H1 (cell line): ENCODE measurements at regions not wholly inside any gene's neighbourhood (a gene's known extent, or its start where the extent isn't known, plus 50 kb on each side); places are given as distances from the start of the nearest gene placed in this dataset.
A peak's percentile ranks its signal among the peaks of the same experiment; 100 is the strongest.

Source experiments
- CTCF ChIA-PET: fragments of 300-600 bp; sonication (Branson Sonifier 250); formaldehyde crosslinking; loops from one replicate; lab custom pipeline; 2021; ENCODE audit not compliant: partially characterized antibody; lab: Charles Lee
- POLR2A ChIA-PET: fragments of 300-600 bp; sonication (Branson Sonifier 250); formaldehyde crosslinking; loops from one replicate; lab custom pipeline; 2021; ENCODE audit warnings: inconsistent platforms; ENCODE audit not compliant: partially characterized antibody; lab: Charles Lee
- DNase-seq, 2 experiments: peaks; one replicate each; pipeline versions ENCODE4 v3.0.0 to v3.0.0-alpha.2; 2010 to 2022; ENCODE audit warnings: low spot score in 2 of 2, low read depth in 1 of 2, mixed read lengths in 1 of 2
- FAIRE-seq: peaks from 2 replicates; lab custom pipeline; 2011; peaks lifted over from hg19 to GRCh38; lab: Jason Lieb, UNC
- H2AFZ ChIP-seq: 2 replicates; pipeline ENCODE4 v1.8.1; 2012; ENCODE audit warnings: low read length, inconsistent platforms
- H2AK5ac ChIP-seq: 2 replicates; pipeline ENCODE4 v1.6.1; 2013; ENCODE audit warnings: low read depth, low read length
- H2BK120ac ChIP-seq: replicated peaks from 2 replicates; pipeline ENCODE3; 2013; ENCODE audit warnings: low read depth, low read length, inconsistent platforms
- H2BK12ac ChIP-seq: 2 replicates; pipeline ENCODE4 v1.6.1; 2013; ENCODE audit warnings: low read depth, low read length
- H2BK15ac ChIP-seq: 2 replicates; pipeline ENCODE4 v1.6.1; 2013; ENCODE audit warnings: low read length
- H2BK20ac ChIP-seq: 2 replicates; pipeline ENCODE4 v1.6.1; 2013; ENCODE audit warnings: low read length
- H2BK5ac ChIP-seq: 2 replicates; pipeline ENCODE4 v1.6.1; 2013; ENCODE audit warnings: low read depth, low read length
- H3K14ac ChIP-seq: 2 replicates; pipeline ENCODE4 v1.6.1; 2013; ENCODE audit warnings: inconsistent platforms; ENCODE audit not compliant: insufficient read length
- H3K18ac ChIP-seq: 2 replicates; pipeline ENCODE4 v1.6.1; 2013; ENCODE audit warnings: low read length; ENCODE audit errors: extremely low read depth
- H3K23ac ChIP-seq: 2 replicates; pipeline ENCODE4 v1.6.1; 2013; ENCODE audit warnings: inconsistent platforms; ENCODE audit not compliant: insufficient read length
- H3K23me2 ChIP-seq: 2 replicates; pipeline ENCODE4 v1.6.1; 2013; ENCODE audit warnings: low read depth, low read length
- H3K27ac ChIP-seq: 2 replicates; pipeline ENCODE4 v1.6.1; 2011; ENCODE audit warnings: low read depth, low read length, inconsistent platforms
- H3K27me3 ChIP-seq, 4 experiments: replicated peaks in 1 of 4; 1 replicate in 1 of 4; 2 replicates in 3 of 4; pipeline versions ENCODE4 v1.6.1 to v1.8.1; 2011 to 2013; ENCODE audit warnings: low read length in 3 of 4, mild to moderate bottlenecking in 3 of 4, inconsistent platforms in 2 of 4, mixed read lengths in 2 of 4, moderate library complexity in 1 of 4; ENCODE audit not compliant: control insufficient read depth in 3 of 4, insufficient read depth in 3 of 4; ENCODE audit errors: extremely low read depth in 1 of 4
- H3K36me3 ChIP-seq, 4 experiments: 2 replicates each; pipeline versions ENCODE4 v1.6.1 to v1.8.1; 2011 to 2013; ENCODE audit warnings: mild to moderate bottlenecking in 4 of 4, low read length in 3 of 4, moderate library complexity in 2 of 4, control low read depth in 1 of 4, inconsistent platforms in 1 of 4; ENCODE audit not compliant: insufficient read depth in 4 of 4, control insufficient read depth in 2 of 4
- H3K4ac ChIP-seq: replicated peaks from 2 replicates; pipeline ENCODE3; 2013; ENCODE audit warnings: low read length, low read depth, mixed read lengths, inconsistent platforms; ENCODE audit not compliant: insufficient read length
- H3K4me1 ChIP-seq, 4 experiments: replicated peaks in 1 of 4; 1 replicate in 1 of 4; 2 replicates in 3 of 4; pipeline versions ENCODE4 v1.6.1 to v1.8.1; 2011 to 2013; ENCODE audit warnings: low read length in 3 of 4, inconsistent platforms in 2 of 4, mixed read lengths in 1 of 4; ENCODE audit not compliant: insufficient read depth in 4 of 4, control insufficient read depth in 3 of 4
- H3K4me2 ChIP-seq, 2 experiments: 2 replicates each; pipeline versions ENCODE4 v1.6.1 to v1.8.1; 2011 to 2013; ENCODE audit warnings: low read depth in 2 of 2, low read length in 2 of 2, control low read depth in 1 of 2, inconsistent platforms in 1 of 2, mild to moderate bottlenecking in 1 of 2; ENCODE audit not compliant: insufficient read depth in 1 of 2
- H3K4me3 ChIP-seq, 4 experiments: fragments of 200-600, 300-600 bp in 1 of 4; sonication (generic), shearing (Covaris generic), sonication (Bioruptor Twin) in 1 of 4; 2 replicates each; pipeline versions ENCODE4 v1.5.1 to v1.8.1; 2011 to 2016; ENCODE audit warnings: low read length in 4 of 4, low read depth in 3 of 4, control low read depth in 2 of 4, inconsistent platforms in 2 of 4, mild to moderate bottlenecking in 2 of 4, mixed read lengths in 1 of 4, moderate library complexity in 1 of 4; ENCODE audit not compliant: insufficient read depth in 2 of 4; ENCODE audit errors: extremely low read depth in 1 of 4
- H3K56ac ChIP-seq: replicated peaks from 2 replicates; pipeline ENCODE3; 2013; ENCODE audit warnings: low read depth, mild to moderate bottlenecking, mixed read lengths, low read length, inconsistent platforms; ENCODE audit not compliant: insufficient read length
- H3K79me1 ChIP-seq: 2 replicates; pipeline ENCODE4 v1.6.1; 2013; ENCODE audit warnings: low read depth, low read length, control low read depth
- H3K79me2 ChIP-seq, 2 experiments: 2 replicates each; pipeline versions ENCODE4 v1.6.1 to v1.8.1; 2012 to 2013; ENCODE audit warnings: low read length in 2 of 2, mild to moderate bottlenecking in 2 of 2, inconsistent platforms in 1 of 2; ENCODE audit not compliant: insufficient read depth in 2 of 2, control insufficient read depth in 1 of 2
- H3K9ac ChIP-seq, 4 experiments: replicated peaks in 1 of 4; 1 replicate in 1 of 4; 2 replicates in 3 of 4; pipeline versions ENCODE4 v1.6.1 to v1.8.1; 2011 to 2013; ENCODE audit warnings: low read depth in 3 of 4, low read length in 3 of 4, control low read depth in 2 of 4, mild to moderate bottlenecking in 2 of 4, moderate library complexity in 2 of 4, inconsistent platforms in 1 of 4; ENCODE audit errors: extremely low read depth in 1 of 4
- H3K9me3 ChIP-seq, 2 experiments: 2 replicates each; pipeline versions ENCODE4 v1.6.1 to v1.8.1; 2012 to 2013; ENCODE audit warnings: mild to moderate bottlenecking in 2 of 2, moderate library complexity in 2 of 2, control low read depth in 1 of 2, inconsistent platforms in 1 of 2, low read depth in 1 of 2, low read length in 1 of 2, mixed read lengths in 1 of 2; ENCODE audit not compliant: insufficient read depth in 2 of 2
- H4K20me1 ChIP-seq, 2 experiments: replicated peaks in 1 of 2; 2 replicates each; pipeline versions ENCODE3 to v1.8.1; 2011 to 2013; ENCODE audit warnings: inconsistent platforms in 2 of 2, low read length in 2 of 2, mild to moderate bottlenecking in 1 of 2; ENCODE audit not compliant: insufficient read depth in 2 of 2, control insufficient read depth in 1 of 2
- H4K5ac ChIP-seq: 2 replicates; pipeline ENCODE4 v1.6.1; 2013; ENCODE audit warnings: low read length, low read depth, mixed read lengths, inconsistent platforms; ENCODE audit not compliant: insufficient read length
- H4K8ac ChIP-seq: 2 replicates; pipeline ENCODE4 v1.8.0; 2013; ENCODE audit warnings: mild to moderate bottlenecking, moderate library complexity, low read length, inconsistent platforms; ENCODE audit not compliant: insufficient read depth; ENCODE audit errors: extremely low read depth
- H4K91ac ChIP-seq: replicated peaks from 2 replicates; pipeline ENCODE3; 2013; ENCODE audit warnings: low read length, mixed read lengths, inconsistent platforms; ENCODE audit not compliant: insufficient read length
- CTCF ChIP-seq, 3 experiments: IDR thresholded peaks; 1 replicate in 2 of 3; 2 replicates in 1 of 3; pipeline versions ENCODE4 v1.5.1 to v1.6.1; 2011; ENCODE audit warnings: low read length in 3 of 3, mild to moderate bottlenecking in 3 of 3, inconsistent platforms in 2 of 3, low read depth in 1 of 3, moderate library complexity in 1 of 3; ENCODE audit not compliant: insufficient read depth in 1 of 3; ENCODE audit errors: control extremely low read depth in 1 of 3
- FOSL1 ChIP-seq: IDR thresholded peaks from 2 replicates; pipeline ENCODE4 v1.6.1; 2011; ENCODE audit warnings: mild to moderate bottlenecking, low read depth, low read length, moderate library complexity; ENCODE audit not compliant: insufficient read depth
- SP2 ChIP-seq: IDR thresholded peaks from 2 replicates; pipeline ENCODE4 v1.6.1; 2012; ENCODE audit warnings: mild to moderate bottlenecking, low read length, inconsistent platforms
- WGBS, 2 experiments: shearing (Covaris generic) in 1 of 2; methylation state at CpG; one replicate each; pipeline versions ENCODE4 v1.1.6 to v1.1.7; 2013 to 2015; ENCODE audit warnings: low lambda C conversion rate in 2 of 2, mixed read lengths in 2 of 2, inconsistent platforms in 1 of 2, low coverage in 1 of 2, missing lambda C conversion rate in 1 of 2; ENCODE audit not compliant: insufficient replicate concordance in 2 of 2, insufficient coverage in 1 of 2, insufficient read length in 1 of 2; ENCODE audit errors: extremely low coverage in 1 of 2, missing lambda C conversion rate in 1 of 2; 5-methylcytosine and 5-hydroxymethylcytosine counted together

DNA sequence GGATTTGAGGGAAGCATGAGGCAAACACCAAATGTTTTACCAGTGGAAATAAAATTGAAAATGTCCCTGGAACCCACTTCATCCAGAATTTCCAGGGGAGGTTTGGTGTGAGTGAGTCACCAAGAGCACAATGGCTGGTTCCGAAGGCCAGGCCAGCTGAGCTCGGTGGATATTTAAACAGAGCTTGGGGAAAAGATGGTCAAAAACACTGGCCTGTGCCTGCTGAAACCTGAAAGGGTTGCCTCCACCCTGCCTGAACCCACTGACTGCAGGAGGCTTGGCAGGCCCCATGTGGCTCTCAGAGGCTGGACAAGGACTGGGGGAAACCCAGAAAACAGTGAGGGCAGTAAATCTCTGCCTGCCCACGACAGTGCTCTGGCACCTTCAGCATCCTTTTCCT is 93.9 kb downstream of the TTC32 start:
- ChIA-PET POLR2A (no interaction called here), CTCF (interaction anchor here (1.0 to 1.6 kb wide), 2 partner anchors 8 to 438 kb away, joined by 3 to 4 read pairs; no protein-coding TSS in a partner anchor)
- no peak overlapping the region for H3K27ac ChIP-seq
- no peak overlapping the region for H3K9ac ChIP-seq
- H3K36me3 ChIP-seq, result no peaks in the 10 kb centered on the region
- no peaks in the 10 kb centered on the region for H3K23me2 ChIP-seq
- no peak overlapping the region for H2BK15ac ChIP-seq
- no peak overlapping the region for H3K4ac ChIP-seq
- H2BK5ac ChIP-seq, result no peak overlapping the region
- H4K91ac ChIP-seq, result no peak overlapping the region
- no peak overlapping the region for H4K8ac ChIP-seq
- H3K4me2 ChIP-seq, result no peak overlapping the region
- FAIRE-seq, result no peak
- H3K18ac ChIP-seq, result no peak overlapping the region
- H3K79me1 ChIP-seq, result no peaks in the 10 kb centered on the region
- DNase-seq, result peak in 1 of 2 experiments; percentile 31
- H3K14ac ChIP-seq, result no peak overlapping the region
- H2AK5ac ChIP-seq, result no peak overlapping the region
- no peak overlapping the region for H3K23ac ChIP-seq
- no peaks in the 10 kb centered on the region for H4K20me1 ChIP-seq
- no peaks in the 10 kb centered on the region for H3K27me3 ChIP-seq
- no peak overlapping the region for H3K56ac ChIP-seq
- no peaks in the 10 kb centered on the region for H3K9me3 ChIP-seq
- no peak overlapping the region for H2BK20ac ChIP-seq
- TF ChIP-seq CTCF (IDR thresholded peaks at IDR 0.05; ENCODE audit: control extremely low read depth in 1 of 3, insufficient read depth in 1 of 3, low read depth in 1 of 3, low read length in 3 of 3), result no peak
- no peak for TF ChIP-seq FOSL1
- no peak for TF ChIP-seq SP2
- H2BK12ac ChIP-seq, result no peak overlapping the region
- H3K4me3 ChIP-seq, result no peak overlapping the region
- H2AFZ ChIP-seq, result no peak overlapping the region
- H2BK120ac ChIP-seq, result no peak overlapping the region
- H4K5ac ChIP-seq, result no peak overlapping the region
- no peaks in the 10 kb centered on the region for H3K4me1 ChIP-seq
- H3K79me2 ChIP-seq, result no peaks in the 10 kb centered on the region
- WGBS, 2 experiments, result 92% methylated on average over 2 of the region's 3 CpGs; no CpG with 5 or more reads in 1 of the 2 experiments
